ENCODE measurements at regions not wholly inside any gene's neighbourhood (a gene's known extent, or its start where the extent isn't known, plus 50 kb on each side); places are given as distances from the start of the nearest gene placed in this dataset.
"Not testable (repeated sequence)": the region's sequence is repeated elsewhere in the genome, so short reads cannot be mapped to it uniquely, and the experiment has no call there.

DNA sequence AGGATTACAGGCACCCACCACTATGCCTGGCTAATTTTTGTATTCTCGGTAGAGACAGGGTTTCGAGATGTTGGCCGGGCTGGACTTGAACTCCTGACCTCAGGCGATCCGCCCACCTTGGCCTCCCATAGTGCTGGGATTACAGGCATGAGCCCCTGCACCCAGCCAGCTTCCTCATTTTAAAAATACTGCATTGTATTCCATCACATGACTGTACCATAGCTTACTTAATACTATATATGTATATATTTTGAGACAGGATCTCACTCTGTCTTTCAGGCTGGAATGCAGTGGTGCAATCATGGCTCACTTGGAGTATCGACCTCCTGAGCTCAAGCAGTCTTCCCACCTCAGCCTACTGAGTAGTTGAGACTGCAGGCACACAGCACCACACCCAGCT lies 459.5 kb upstream of the AMELY start:
- TF ChIP-seq POLR2A, EP300 (IDR thresholded peaks at IDR 0.05): not testable (repeated sequence)
- TF ChIP-seq, protein P1, sequence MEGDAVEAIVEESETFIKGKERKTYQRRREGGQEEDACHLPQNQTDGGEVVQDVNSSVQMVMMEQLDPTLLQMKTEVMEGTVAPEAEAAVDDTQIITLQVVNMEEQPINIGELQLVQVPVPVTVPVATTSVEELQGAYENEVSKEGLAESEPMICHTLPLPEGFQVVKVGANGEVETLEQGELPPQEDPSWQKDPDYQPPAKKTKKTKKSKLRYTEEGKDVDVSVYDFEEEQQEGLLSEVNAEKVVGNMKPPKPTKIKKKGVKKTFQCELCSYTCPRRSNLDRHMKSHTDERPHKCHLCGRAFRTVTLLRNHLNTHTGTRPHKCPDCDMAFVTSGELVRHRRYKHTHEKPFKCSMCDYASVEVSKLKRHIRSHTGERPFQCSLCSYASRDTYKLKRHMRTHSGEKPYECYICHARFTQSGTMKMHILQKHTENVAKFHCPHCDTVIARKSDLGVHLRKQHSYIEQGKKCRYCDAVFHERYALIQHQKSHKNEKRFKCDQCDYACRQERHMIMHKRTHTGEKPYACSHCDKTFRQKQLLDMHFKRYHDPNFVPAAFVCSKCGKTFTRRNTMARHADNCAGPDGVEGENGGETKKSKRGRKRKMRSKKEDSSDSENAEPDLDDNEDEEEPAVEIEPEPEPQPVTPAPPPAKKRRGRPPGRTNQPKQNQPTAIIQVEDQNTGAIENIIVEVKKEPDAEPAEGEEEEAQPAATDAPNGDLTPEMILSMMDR (IDR thresholded peaks at IDR 0.05) = not testable (repeated sequence)

Data from ovary (tissue), 3 donors.